Coronary artery (tissue), 2 donors: ENCODE measurements at regions not wholly inside any gene's neighbourhood (a gene's known extent, or its start where the extent isn't known, plus 50 kb on each side); places are given as distances from the start of the nearest gene placed in this dataset.

Source experiments
- DNase-seq: peaks from one replicate; pipeline ENCODE4 v3.0.0-alpha.2; 2017; ENCODE audit warnings: low spot score
- H3K27ac ChIP-seq, 2 donors: fragments of 200-600 bp; sonication (generic); one replicate each; pipeline ENCODE4 v1.5.1; 2016 to 2019
- H3K4me3 ChIP-seq: fragments of 200-600 bp; sonication (generic); 2 replicates; pipeline ENCODE4 v1.5.1; 2016; ENCODE audit warnings: mild to moderate bottlenecking, moderate library complexity
- CTCF ChIP-seq: fragments of 200-600 bp; sonication (generic); IDR thresholded peaks from one replicate; pipeline ENCODE4 v1.5.1; 2019; ENCODE audit warnings: antibody characterized with exemption

- no peak for TF ChIP-seq CTCF
- no peak overlapping the region for H3K4me3 ChIP-seq
- no peak overlapping the region for H3K27ac ChIP-seq
- no peak for DNase-seq
These were observed 55.9 kb upstream of the SRRM4 start for GRCh38 chr12:118925407-118925806.

- H3K27ac ChIP-seq = no peak overlapping the region
- no peak for TF ChIP-seq CTCF
- DNase-seq = no peak
- no peak overlapping the region for H3K4me3 ChIP-seq
These were observed 55.5 kb upstream of the SRRM4 start for GRCh38 chr12:118925826-118926225.
